GM18508 (cell line): ENCODE measurements at regions not wholly inside any gene's neighbourhood (a gene's known extent, or its start where the extent isn't known, plus 50 kb on each side); places are given as distances from the start of the nearest gene placed in this dataset.

Experiments used
- ATAC-seq: cut with Tn5 transposase; IDR thresholded peaks from one replicate; pipeline ENCODE4 v1.9.1; 2021; ENCODE audit warnings: moderate number of reproducible peaks; ENCODE audit not compliant: insufficient read depth, unreplicated experiment

DNA sequence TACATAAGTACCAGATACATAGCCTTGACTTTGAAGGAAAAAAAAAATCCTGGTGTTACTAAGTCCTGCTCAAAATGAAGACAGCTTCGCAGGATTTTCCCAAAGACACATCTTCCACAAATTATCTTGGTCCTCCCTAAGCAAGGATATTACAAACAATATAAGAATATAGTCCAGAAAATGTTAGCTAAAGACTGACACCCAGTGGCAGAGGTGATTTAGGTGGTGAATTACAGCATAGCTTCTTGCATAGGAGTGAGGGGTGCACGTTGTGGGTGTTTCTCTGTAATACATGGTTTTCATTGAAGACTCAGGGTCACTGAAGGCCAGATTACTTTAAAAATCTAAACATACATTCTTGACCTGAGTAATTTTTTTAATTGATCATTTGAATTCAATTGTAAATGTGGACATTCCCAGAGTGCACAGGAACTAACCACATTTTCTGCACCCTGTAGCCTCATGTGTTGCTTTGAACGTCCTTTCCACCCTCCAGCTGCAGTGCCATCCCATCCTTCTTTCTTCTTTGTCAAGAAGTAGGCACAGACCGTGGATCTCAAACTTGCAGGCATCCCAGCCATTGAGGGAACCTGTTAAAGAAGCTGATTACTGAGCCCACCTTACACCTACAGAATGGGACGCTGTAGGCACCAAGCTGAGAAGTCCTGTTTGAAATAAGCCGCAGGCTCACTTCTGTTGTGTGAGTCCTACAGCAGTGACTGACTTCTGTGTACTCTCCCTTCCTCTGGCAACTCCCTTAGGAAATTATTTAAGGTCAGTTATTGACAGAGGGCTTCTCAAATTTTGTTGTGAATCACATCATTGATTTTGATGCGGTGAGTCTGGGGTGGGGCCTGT, 102.6 kb downstream of the PERP start:
- no peak for ATAC-seq

- ATAC-seq, result no peak
Observed at GRCh38 chr6:138005846-138006245, 101.4 kb downstream of the PERP start.

GRCh38 chr6:138007014-138007472, 100.2 kb downstream of the PERP start:
- no peak for ATAC-seq

- ATAC-seq, result no peak
Observed at GRCh38 chr6:138008791-138009190, 98.4 kb downstream of the PERP start.

DNA sequence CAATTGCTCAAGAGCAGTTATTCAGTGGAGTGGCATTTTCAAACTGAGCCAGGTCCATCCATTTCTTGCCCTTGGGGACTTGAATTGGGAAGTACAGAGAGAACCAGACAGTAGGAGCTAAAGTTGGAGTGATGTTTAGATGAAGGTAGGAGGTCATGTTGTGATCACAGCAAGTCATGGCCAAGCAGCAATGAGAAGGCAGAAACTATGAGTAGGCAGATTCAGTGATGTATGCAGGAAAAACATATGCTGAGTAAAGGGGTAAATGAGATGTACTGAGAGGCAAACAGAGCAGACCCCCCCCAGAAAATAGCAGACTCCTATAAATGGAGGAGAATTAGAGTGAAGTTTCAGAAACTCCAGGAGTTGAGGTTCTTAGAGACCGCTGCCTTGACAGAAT, 95.8 kb downstream of the PERP start:
- no peak for ATAC-seq

GRCh38 chr6:138012682-138013081, 94.5 kb downstream of the PERP start:
- no peak for ATAC-seq

DNA sequence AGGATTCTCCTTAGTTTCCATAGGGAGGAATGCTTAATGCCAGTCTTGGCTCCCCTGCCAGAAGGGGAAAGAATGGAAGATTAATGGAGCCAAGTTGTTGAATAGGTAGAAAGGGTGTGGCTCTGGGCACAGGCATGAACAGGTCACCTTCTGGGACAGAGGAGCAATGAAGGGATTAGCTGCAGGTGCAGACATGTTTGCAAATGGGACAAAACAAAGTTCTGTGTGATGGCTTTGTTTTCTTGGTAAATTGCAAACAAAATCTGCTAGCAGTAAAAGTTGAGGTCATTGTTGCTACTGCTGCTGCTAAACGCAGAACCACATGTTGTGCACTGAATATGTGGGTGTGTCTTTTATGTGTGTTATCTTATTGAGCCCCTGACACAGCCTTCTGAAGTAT, 93.3 kb downstream of the PERP start:
- no peak for ATAC-seq

GRCh38 chr6:138017166-138017757, 90.0 kb downstream of the PERP start:
- no peak for ATAC-seq

DNA sequence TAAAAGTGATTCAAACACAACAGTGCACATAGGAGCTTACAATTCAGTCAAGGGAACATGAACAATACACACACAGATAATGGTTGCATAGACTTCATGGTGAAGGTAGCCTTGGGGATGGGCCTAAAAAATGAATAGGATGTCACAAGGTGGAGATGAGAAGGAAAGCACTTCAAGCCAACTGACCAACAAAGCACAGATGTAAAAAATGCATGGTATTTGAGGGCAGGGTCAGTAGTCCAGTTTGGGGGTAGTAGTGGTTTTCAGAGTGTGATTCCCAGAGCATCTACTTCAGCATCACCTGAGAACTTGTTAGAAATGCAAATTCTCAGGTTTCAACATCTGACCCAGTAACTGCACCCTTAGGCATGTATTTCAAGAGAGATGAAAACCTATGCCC, 88.9 kb downstream of the PERP start:
- ATAC-seq, result no peak

GRCh38 chr6:138025528-138025978, 81.7 kb downstream of the PERP start:
- ATAC-seq, result no peak

DNA sequence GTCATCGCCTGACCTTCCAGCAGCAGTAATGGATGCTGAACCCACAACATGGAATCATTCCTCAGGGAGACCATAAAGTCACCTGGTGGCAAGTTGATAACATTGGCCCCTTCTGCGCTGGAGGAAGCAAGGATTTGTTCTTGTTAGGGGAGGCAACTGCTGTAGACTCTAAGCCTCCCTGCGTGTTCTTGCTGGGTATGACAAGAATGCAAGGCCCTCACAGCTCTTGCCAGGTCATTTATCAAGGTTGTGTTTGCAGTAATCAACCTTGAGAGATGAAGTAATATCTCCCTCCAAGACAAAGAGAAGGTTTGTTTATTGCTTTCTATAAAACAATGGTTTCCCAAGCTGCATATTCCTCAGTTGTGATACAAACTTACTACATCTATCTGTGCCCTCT, 80.9 kb downstream of the PERP start:
- no peak for ATAC-seq

GRCh38 chr6:138028893-138029292, 78.3 kb downstream of the PERP start:
- ATAC-seq, result no peak

GRCh38 chr6:138030872-138031271, 76.3 kb downstream of the PERP start:
- ATAC-seq, result no peak

GRCh38 chr6:138031417-138031816, 75.8 kb downstream of the PERP start:
- no peak for ATAC-seq

- no peak for ATAC-seq
Observed at GRCh38 chr6:138031850-138032249, 75.4 kb downstream of the PERP start.

DNA sequence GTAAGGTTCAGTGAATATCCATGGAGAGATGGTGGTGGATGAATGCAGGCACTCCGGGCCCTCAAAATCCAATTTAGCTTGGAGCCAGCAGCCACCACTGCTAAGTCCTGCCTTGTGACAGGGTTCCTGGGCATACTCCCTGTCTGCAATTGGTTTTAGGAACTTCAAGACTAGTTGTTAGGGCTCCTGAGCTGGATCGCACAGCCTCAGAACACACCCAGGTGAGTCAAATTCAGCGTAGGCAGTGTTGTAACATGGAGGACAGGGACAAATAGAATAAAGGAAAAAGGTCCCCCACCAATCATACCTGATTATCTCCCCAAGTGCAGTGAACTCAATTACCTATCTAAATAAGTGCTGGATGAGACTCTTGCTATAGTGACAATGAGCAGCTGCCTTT, 74.6 kb downstream of the PERP start:
- ATAC-seq, result no peak

- ATAC-seq, result no peak
Observed at GRCh38 chr6:138034229-138034628, 73.0 kb downstream of the PERP start.

DNA sequence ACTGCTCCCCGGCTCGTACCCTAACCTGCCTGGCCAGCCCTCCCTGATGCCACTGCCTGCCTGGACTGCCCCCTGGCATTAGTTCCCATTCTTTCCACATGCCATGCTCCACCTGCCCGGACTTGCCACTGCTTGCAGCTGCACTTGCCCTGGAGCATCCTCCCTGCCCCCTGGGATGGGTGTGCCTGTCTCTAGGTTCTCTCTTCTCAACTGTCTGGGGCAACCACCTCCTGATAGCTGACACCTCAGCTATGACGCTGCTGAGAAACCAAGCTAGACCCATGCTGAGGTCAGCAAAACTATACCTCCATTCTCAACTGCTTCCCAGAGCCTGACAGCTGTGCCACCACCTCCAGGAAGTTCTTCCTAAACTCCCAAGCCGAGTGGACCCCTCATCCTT, 72.1 kb downstream of the PERP start:
- ATAC-seq, result no peak

- ATAC-seq, result no peak
Observed at GRCh38 chr6:138036111-138036510, 71.1 kb downstream of the PERP start.

DNA sequence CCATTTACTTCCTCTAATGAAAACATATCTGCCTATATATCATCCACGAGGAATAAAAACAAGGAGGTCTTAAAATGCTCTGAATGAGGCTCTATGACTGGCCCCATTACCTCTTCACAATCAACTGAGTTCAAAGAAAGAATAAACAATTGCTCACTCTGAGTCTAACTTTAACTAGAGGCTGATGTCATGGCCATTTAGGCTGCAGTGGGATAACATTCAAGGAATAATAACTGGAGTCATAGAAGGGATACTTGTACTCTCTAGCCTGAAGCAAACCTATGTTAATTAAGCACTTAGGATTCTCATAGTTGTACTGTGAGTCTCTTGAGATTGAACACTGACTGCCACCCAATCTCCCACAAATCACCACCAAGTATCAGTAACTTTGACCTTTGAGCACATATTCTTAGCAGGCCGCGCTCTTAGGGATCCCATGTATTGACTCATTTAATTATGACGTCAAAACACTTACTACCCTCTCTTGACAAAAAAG, 70.2 kb downstream of the PERP start:
- ATAC-seq, result no peak

DNA sequence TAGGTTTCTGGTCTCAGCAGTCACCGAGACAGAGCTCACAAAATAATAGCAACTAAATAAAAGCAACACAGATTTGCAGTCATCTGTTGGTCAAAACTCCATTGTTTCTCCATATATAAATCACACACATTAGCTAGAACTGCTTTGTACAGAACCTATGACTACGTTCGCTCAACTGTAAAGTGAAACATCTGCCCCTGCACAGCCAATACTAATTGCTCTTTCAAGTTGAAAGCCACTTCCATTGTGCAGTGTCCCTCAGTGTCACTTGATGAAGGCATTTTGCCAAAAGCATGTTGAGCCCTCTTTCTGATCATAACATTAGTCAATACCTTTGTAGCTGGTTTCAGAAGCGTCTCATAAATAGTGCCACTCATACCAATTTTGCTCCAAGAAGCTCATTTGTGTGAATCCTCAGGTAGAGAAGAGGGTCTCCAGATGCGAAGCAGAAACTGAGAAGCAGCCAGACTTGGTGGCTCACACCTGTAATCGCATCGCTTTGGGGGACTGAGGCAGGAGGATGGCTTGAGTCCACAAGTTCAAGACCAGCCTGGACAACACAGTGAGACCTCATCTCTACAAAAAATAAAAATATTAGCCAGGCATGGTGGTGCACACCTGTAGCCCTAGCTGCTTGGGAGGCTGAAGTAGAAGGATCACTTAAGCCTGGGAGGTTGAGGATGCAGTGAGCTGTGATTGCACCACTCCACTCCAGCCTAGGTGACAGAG, 68.9 kb downstream of the PERP start:
- no peak for ATAC-seq
